Lung (tissue), 11 donors: ENCODE measurements at regions not wholly inside any gene's neighbourhood (a gene's known extent, or its start where the extent isn't known, plus 50 kb on each side); places are given as distances from the start of the nearest gene placed in this dataset.

ENCODE experiments used
- ATAC-seq: fragments of 200-7000 bp; cut with Tn5 transposase; one replicate; pipeline ENCODE4 v1.9.1; 2020; ENCODE audit warnings: moderate number of reproducible peaks; ENCODE audit not compliant: insufficient read depth, low FRiP score
- DNase-seq, 3 donors: peaks; one replicate each; pipeline ENCODE4 v3.0.0-alpha.2; 2013 to 2017
- H3K27ac ChIP-seq, 2 donors: one replicate each; pipeline ENCODE4 v1.5.1; 2013; ENCODE audit warnings: mild to moderate bottlenecking in 2 of 2, moderate library complexity in 2 of 2, control low read depth in 1 of 2, inconsistent platforms in 1 of 2, low read depth in 1 of 2, low read length in 1 of 2
- H3K27me3 ChIP-seq, 3 donors: one replicate each; pipeline ENCODE4 v1.5.1; 2013; ENCODE audit warnings: low read length in 2 of 3; ENCODE audit not compliant: control insufficient read depth in 3 of 3, insufficient read depth in 3 of 3
- H3K36me3 ChIP-seq, 4 donors: one replicate each; pipeline ENCODE4 v1.5.1; 2013; ENCODE audit warnings: low read length in 4 of 4, mild to moderate bottlenecking in 1 of 4, moderate library complexity in 1 of 4; ENCODE audit not compliant: control insufficient read depth in 4 of 4, insufficient read depth in 4 of 4
- H3K4me1 ChIP-seq, 5 donors: one replicate each; pipeline ENCODE4 v1.5.1; 2013; ENCODE audit warnings: low read length in 5 of 5, mild to moderate bottlenecking in 2 of 5, moderate library complexity in 1 of 5; ENCODE audit not compliant: control insufficient read depth in 5 of 5, insufficient read depth in 5 of 5
- H3K4me3 ChIP-seq: one replicate; pipeline ENCODE4 v1.5.1; 2013; ENCODE audit warnings: mild to moderate bottlenecking, control low read depth, moderate library complexity
- H3K9ac ChIP-seq, 2 donors: one replicate each; pipeline ENCODE4 v1.5.1; 2013; ENCODE audit warnings: low read length in 2 of 2, control low read depth in 1 of 2; ENCODE audit not compliant: insufficient read depth in 1 of 2
- H3K9me3 ChIP-seq, 4 donors: one replicate each; pipeline ENCODE4 v1.5.1; 2013; ENCODE audit warnings: low read length in 3 of 4, mild to moderate bottlenecking in 1 of 4, moderate library complexity in 1 of 4; ENCODE audit not compliant: control insufficient read depth in 4 of 4, insufficient read depth in 3 of 4
- WGBS, 2 donors: extraction: QIAGEN DNeasy Blood & Tissue Kit; methylation state at CpG; one replicate each; pipeline ENCODE4 v1.1.7; 2013; 5-methylcytosine and 5-hydroxymethylcytosine counted together
- TF ChIP-seq, protein P1 (sequence below): IDR thresholded peaks from 2 replicates; pipeline ENCODE4 v1.5.1; 2012; ENCODE audit warnings: mild to moderate bottlenecking; ENCODE audit errors: control extremely low read depth, extremely low read depth
- donor health status: control.
- donor health status: control.
- donor health status: Bipolar disorder and iron deficiency.
- donor health status: healthy.
- donor health status: DM: yes; HTN: yes; CAD: no.

DNA sequence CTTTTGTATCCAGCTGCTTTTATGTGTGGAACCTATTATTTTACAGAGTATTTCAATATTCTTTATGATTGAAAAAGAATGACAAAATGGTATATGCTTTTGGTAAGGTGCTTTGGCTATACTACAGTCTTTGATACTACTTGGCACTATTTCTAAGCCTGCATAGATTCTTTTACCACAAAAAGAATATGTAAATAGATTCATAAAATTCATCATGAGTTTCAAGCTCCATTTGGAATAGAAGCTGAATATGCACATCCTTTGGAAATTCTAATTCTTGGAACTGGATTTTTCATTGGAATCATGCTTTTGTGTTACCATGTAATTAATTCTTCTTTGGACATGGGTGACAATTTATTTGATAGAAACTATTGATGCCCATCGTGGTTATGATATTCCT lies 60.2 kb upstream of the SYTL5 start:
- peaks cover 0 to 4% (median under 1%) of the 10 kb centered on the region in 4 donors for H3K9me3 ChIP-seq
- no peaks in the 10 kb centered on the region for H3K36me3 ChIP-seq
- H3K4me1 ChIP-seq = no peaks in the 10 kb centered on the region
- H3K27me3 ChIP-seq = peaks cover 0 to 19% (median 0%) of the 10 kb centered on the region in 3 donors
- DNase-seq (no peak), ATAC-seq (no peak)
- WGBS, 2 donors = 68 to 100% methylated on average over 1 of the region's 1 CpG
- no peak overlapping the region for H3K27ac ChIP-seq
- H3K9ac ChIP-seq = no peak overlapping the region
- TF ChIP-seq, protein P1, sequence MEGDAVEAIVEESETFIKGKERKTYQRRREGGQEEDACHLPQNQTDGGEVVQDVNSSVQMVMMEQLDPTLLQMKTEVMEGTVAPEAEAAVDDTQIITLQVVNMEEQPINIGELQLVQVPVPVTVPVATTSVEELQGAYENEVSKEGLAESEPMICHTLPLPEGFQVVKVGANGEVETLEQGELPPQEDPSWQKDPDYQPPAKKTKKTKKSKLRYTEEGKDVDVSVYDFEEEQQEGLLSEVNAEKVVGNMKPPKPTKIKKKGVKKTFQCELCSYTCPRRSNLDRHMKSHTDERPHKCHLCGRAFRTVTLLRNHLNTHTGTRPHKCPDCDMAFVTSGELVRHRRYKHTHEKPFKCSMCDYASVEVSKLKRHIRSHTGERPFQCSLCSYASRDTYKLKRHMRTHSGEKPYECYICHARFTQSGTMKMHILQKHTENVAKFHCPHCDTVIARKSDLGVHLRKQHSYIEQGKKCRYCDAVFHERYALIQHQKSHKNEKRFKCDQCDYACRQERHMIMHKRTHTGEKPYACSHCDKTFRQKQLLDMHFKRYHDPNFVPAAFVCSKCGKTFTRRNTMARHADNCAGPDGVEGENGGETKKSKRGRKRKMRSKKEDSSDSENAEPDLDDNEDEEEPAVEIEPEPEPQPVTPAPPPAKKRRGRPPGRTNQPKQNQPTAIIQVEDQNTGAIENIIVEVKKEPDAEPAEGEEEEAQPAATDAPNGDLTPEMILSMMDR = no peak
- no peak overlapping the region for H3K4me3 ChIP-seq

DNA sequence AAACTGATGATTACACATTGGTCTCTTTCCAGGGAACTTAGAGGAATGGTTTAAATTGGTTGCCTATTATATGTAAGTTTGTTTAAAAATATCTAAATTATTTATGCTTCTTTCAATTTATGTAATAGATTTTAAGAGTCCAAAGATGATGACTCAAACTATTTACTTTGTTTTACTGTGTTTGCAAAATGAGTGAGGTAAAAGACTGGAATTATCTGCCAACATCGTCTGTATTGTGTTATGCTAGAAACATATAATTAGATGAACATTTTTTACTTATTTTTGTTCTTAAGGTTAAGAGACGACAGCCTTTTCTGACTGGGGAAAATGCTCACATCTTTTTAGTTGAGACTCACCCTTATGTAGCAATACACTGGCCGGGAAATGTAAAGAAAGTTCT lies 51.1 kb upstream of the SYTL5 start:
- Histone ChIP-seq H3K9ac (no peak overlapping the region), H3K4me3 (no peak overlapping the region), H3K27ac (no peak overlapping the region), H3K9me3 (no peaks in the 10 kb centered on the region), H3K27me3 (peaks cover 0 to 14% (median 4%) of the 10 kb centered on the region in 3 donors), H3K36me3 (no peaks in the 10 kb centered on the region), H3K4me1 (no peaks in the 10 kb centered on the region)
- TF ChIP-seq, protein P1 = no peak
- 66 to 92% methylated on average over 3 of the region's 3 CpGs for WGBS, 2 donors
- DNase-seq (no peak), ATAC-seq (no peak)

DNA sequence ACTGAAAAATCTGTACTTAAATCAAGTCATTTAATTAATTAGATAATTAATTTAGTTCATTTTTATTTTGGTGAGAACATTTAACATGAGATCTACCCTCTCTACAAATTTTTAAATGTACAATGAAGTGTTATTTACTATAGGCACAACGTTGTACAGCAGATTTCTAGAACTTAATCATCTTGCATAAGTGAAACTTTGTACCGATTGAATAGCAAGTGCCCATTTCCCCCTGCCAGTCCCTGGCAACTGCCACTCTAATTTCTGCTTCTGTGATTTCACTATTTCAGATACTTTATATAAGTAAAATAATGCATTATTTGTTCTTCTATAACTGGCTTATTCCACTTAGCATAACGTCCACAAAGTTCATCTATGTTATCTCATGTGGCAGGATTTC lies 50.1 kb upstream of the SYTL5 start:
- no peak overlapping the region for H3K9ac ChIP-seq
- H3K36me3 ChIP-seq = no peaks in the 10 kb centered on the region
- TF ChIP-seq, protein P1 = no peak
- 60 to 93% methylated on average over 3 of the region's 3 CpGs for WGBS, 2 donors
- DNase-seq (no peak), ATAC-seq (no peak)
- no peak overlapping the region for H3K27ac ChIP-seq
- no peaks in the 10 kb centered on the region for H3K9me3 ChIP-seq
- no peak overlapping the region for H3K4me3 ChIP-seq
- peaks cover 0 to 14% (median 4%) of the 10 kb centered on the region in 3 donors for H3K27me3 ChIP-seq
- H3K4me1 ChIP-seq = no peaks in the 10 kb centered on the region
